Esophagus muscularis mucosa (tissue), 4 donors: ENCODE measurements at regions not wholly inside any gene's neighbourhood (a gene's known extent, or its start where the extent isn't known, plus 50 kb on each side); places are given as distances from the start of the nearest gene placed in this dataset.

Source experiments
- DNase-seq: peaks from one replicate; pipeline ENCODE4 v3.0.0-alpha.2; 2017; ENCODE audit errors: extremely low spot score
- H3K27ac ChIP-seq, 4 donors: fragments of 200-600 bp; sonication (generic); replicated peaks in 1 of 4; 1 replicate in 3 of 4; 2 replicates in 1 of 4; pipeline ENCODE4 v1.5.1; 2016 to 2019; ENCODE audit warnings: mild to moderate bottlenecking in 1 of 4
- H3K27me3 ChIP-seq, 4 donors: fragments of 200-600 bp; sonication (generic); one replicate each; pipeline versions ENCODE4 v1.5.1 to v1.6.0; 2016 to 2019
- H3K36me3 ChIP-seq, 4 donors: fragments of 200-600 bp; sonication (generic); one replicate each; pipeline ENCODE4 v1.5.1; 2016 to 2019
- H3K4me1 ChIP-seq, 4 donors: fragments of 200-600 bp; sonication (generic); one replicate each; pipeline ENCODE4 v1.5.1; 2016 to 2019
- H3K4me3 ChIP-seq, 4 donors: fragments of 200-600 bp; sonication (generic); 1 replicate in 2 of 4; 2 replicates in 2 of 4; pipeline ENCODE4 v1.5.1; 2016 to 2019; ENCODE audit warnings: mild to moderate bottlenecking in 4 of 4, moderate library complexity in 1 of 4
- H3K9me3 ChIP-seq, 4 donors: fragments of 200-600 bp; sonication (generic); 1 replicate in 3 of 4; 2 replicates in 1 of 4; pipeline ENCODE4 v1.5.1; 2016 to 2019
- CTCF ChIP-seq, 3 experiments: fragments of 200-600 bp in 2 of 3; fragments of 450-650 bp in 1 of 3; sonication (generic) in 2 of 3; IDR thresholded peaks; one replicate each; pipeline ENCODE4 v1.5.1; 2017 to 2019; ENCODE audit warnings: antibody characterized with exemption in 3 of 3, mild to moderate bottlenecking in 2 of 3, moderate library complexity in 1 of 3
- EP300 ChIP-seq: sonication (generic); formaldehyde crosslinking; IDR thresholded peaks from one replicate; pipeline ENCODE4 v1.6.1; 2017; ENCODE audit warnings: antibody characterized with exemption
- POLR2A ChIP-seq: fragments of 450-650 bp; IDR thresholded peaks from one replicate; pipeline ENCODE4 v1.6.1; 2017; ENCODE audit warnings: antibody characterized with exemption, moderate library complexity, mild to moderate bottlenecking, low read depth
- POLR2AphosphoS5 ChIP-seq, 2 donors: sonication (generic); formaldehyde crosslinking; IDR thresholded peaks; one replicate each; pipeline ENCODE4 v1.6.1; 2017; ENCODE audit warnings: antibody characterized with exemption in 2 of 2
- WGBS: methylation state at CpG from one replicate; pipeline ENCODE4 v1.1.5; 2018; 5-methylcytosine and 5-hydroxymethylcytosine counted together
- intact Hi-C: fragments of 100-400 bp; cut with DNase I; formaldehyde crosslinking; loops from one replicate; pipeline ENCODE4 v1.15.1; 2023

- no peaks in the 10 kb centered on the region for H3K4me1 ChIP-seq
- H3K4me3 ChIP-seq = no peak overlapping the region
Observed at GRCh38 chr11:116506263-116506825, 266.4 kb downstream of the BUD13 start.

GRCh38 chr11:116505298-116506262, 267.2 kb downstream of the BUD13 start:
- TF ChIP-seq POLR2A = no peak
- TF ChIP-seq POLR2AphosphoS5 (IDR thresholded peaks at IDR 0.05) = no peak
- TF ChIP-seq EP300 = no peak
- TF ChIP-seq CTCF (IDR thresholded peaks at IDR 0.05) = no peak
- Histone ChIP-seq H3K27me3 (peaks cover 0 to 69% (median 2%) of the 10 kb centered on the region in 4 donors), H3K9me3 (no peaks in the 10 kb centered on the region), H3K4me3 (no peak overlapping the region), H3K27ac (no peak overlapping the region), H3K36me3 (no peaks in the 10 kb centered on the region), H3K4me1 (peaks cover 0 to 5% (median 3%) of the 10 kb centered on the region in 4 donors)
- WGBS = 57% methylated on average over 12 of the region's 12 CpGs
- no peak for DNase-seq
- intact Hi-C loops = no loop called here

More at GRCh38 chr11:116506263-116506825, 266.4 kb downstream of the BUD13 start:
- peaks cover 0 to 63% (median 0%) of the 10 kb centered on the region in 4 donors for H3K27me3 ChIP-seq
- H3K27ac ChIP-seq = no peak overlapping the region
- intact Hi-C loops = no loop called here
- no peak for DNase-seq
- H3K9me3 ChIP-seq = no peaks in the 10 kb centered on the region
- H3K36me3 ChIP-seq = no peaks in the 10 kb centered on the region
- TF ChIP-seq CTCF (IDR thresholded peaks at IDR 0.05) = no peak
- TF ChIP-seq POLR2A = no peak
- no peak for TF ChIP-seq POLR2AphosphoS5 (IDR thresholded peaks at IDR 0.05)
- TF ChIP-seq EP300 = no peak
- 87% methylated on average over 6 of the region's 6 CpGs for WGBS

- intact Hi-C loops = no loop called here
- no peak for DNase-seq
- H3K4me1 ChIP-seq = peaks cover 0 to 7% (median 6%) of the 10 kb centered on the region in 4 donors
- no peaks in the 10 kb centered on the region for H3K9me3 ChIP-seq
- no peak overlapping the region for H3K27ac ChIP-seq
- TF ChIP-seq POLR2AphosphoS5 (IDR thresholded peaks at IDR 0.05) = no peak
- TF ChIP-seq CTCF (IDR thresholded peaks at IDR 0.05) = no peak
- TF ChIP-seq POLR2A = no peak
- TF ChIP-seq EP300 = no peak
- H3K4me3 ChIP-seq = no peak overlapping the region
- peaks cover 0 to 78% (median 3%) of the 10 kb centered on the region in 4 donors for H3K27me3 ChIP-seq
- H3K36me3 ChIP-seq = no peaks in the 10 kb centered on the region
- 72% methylated on average over 15 of the region's 15 CpGs for WGBS
Observed at GRCh38 chr11:116504541-116505297, 268.1 kb downstream of the BUD13 start.

- TF ChIP-seq POLR2A (no peak), CTCF (IDR thresholded peaks at IDR 0.05) (no peak), POLR2AphosphoS5 (IDR thresholded peaks at IDR 0.05) (no peak), EP300 (no peak)
- Histone ChIP-seq H3K36me3 (no peaks in the 10 kb centered on the region), H3K27ac (no peak overlapping the region), H3K4me1 (peaks cover 0 to 7% (median 6%) of the 10 kb centered on the region in 4 donors), H3K27me3 (peaks cover 0 to 90% (median 3%) of the 10 kb centered on the region in 4 donors), H3K9me3 (no peaks in the 10 kb centered on the region), H3K4me3 (no peak overlapping the region)
- intact Hi-C loops = no loop called here
- 90% methylated on average over 9 of the region's 10 CpGs for WGBS
- DNase-seq = no peak
Observed at GRCh38 chr11:116503216-116504160, 269.3 kb downstream of the BUD13 start.
